A549 (cell line): ENCODE measurements at regions not wholly inside any gene's neighbourhood (a gene's known extent, or its start where the extent isn't known, plus 50 kb on each side); places are given as distances from the start of the nearest gene placed in this dataset.
A peak's percentile ranks its signal among the peaks of the same experiment; 100 is the strongest.

Experiments used
- ATAC-seq, 2 experiments: fragments of 200-7000 bp in 1 of 2; fragments of >200 bp in 1 of 2; cut with Nextera tagmentation in 1 of 2; cut with Tn5 transposase in 1 of 2; 3 replicates each; pipeline versions ENCODE4 v1.8.0 to v1.9.1; 2018 to 2020; ENCODE audit warnings: mild to moderate bottlenecking in 1 of 2, moderate library complexity in 1 of 2
- CTCF ChIA-PET: fragments of 300-600 bp; sonication (Branson Sonifier 250); formaldehyde crosslinking; extraction: SDS; loops from one replicate; lab custom pipeline; 2021; ENCODE audit warnings: antibody characterized with exemption, inconsistent platforms; lab: Yijun Ruan, JAX
- POLR2A ChIA-PET: fragments of 350-600 bp; formaldehyde crosslinking; extraction: SDS; loops from one replicate; lab custom pipeline; 2021; ENCODE audit warnings: antibody characterized with exemption, inconsistent platforms; lab: Yijun Ruan, JAX
- DNase-seq, 2 experiments: peaks; one replicate each; pipeline versions ENCODE4 v3.0.0 to v3.0.0-alpha.2; 2011 to 2016; ENCODE audit warnings: low read depth in 1 of 2, low spot score in 1 of 2
- FAIRE-seq: peaks from 2 replicates; lab custom pipeline; 2011; peaks lifted over from hg19 to GRCh38; lab: Jason Lieb, UNC
- H3K27ac ChIP-seq, 2 experiments: fragments of >200 bp; sonication (Bioruptor Twin); formaldehyde crosslinking; 3 replicates each; pipeline ENCODE4 v1.5.1; 2016 to 2017
- H3K4me1 ChIP-seq: fragments of >200 bp; sonication (Bioruptor Twin); formaldehyde crosslinking; 3 replicates; pipeline ENCODE4 v1.6.1; 2016
- H3K4me2 ChIP-seq: fragments of >200 bp; sonication (Bioruptor Twin); formaldehyde crosslinking; 3 replicates; pipeline ENCODE4 v1.6.1; 2016
- H3K4me3 ChIP-seq: fragments of >200 bp; sonication (Bioruptor Twin); formaldehyde crosslinking; 3 replicates; pipeline ENCODE4 v1.5.1; 2016
- H3K9me3 ChIP-seq: fragments of >200 bp; sonication (Bioruptor Twin); formaldehyde crosslinking; 3 replicates; pipeline ENCODE4 v1.6.1; 2016
- ATOH8 ChIP-seq: fragments of 250-450 bp; sonication (Bioruptor Pico); IDR thresholded peaks from 2 replicates; pipeline ENCODE4 v1.5.0; 2020; ENCODE audit warnings: low read depth, mild to moderate bottlenecking, moderate library complexity
- BHLHE40 ChIP-seq: IDR thresholded peaks from 2 replicates; pipeline ENCODE4 v1.6.1; 2012; ENCODE audit warnings: low read depth, low read length, inconsistent platforms
- CBX8 ChIP-seq: fragments of 200-600 bp; sonication (generic); IDR thresholded peaks from 2 replicates; pipeline ENCODE4 v1.6.1; 2016
- E2F6 ChIP-seq: IDR thresholded peaks from 2 replicates; pipeline ENCODE4 v1.6.1; 2012; ENCODE audit warnings: low read depth, borderline replicate concordance
- EHF ChIP-seq: fragments of 250-450 bp; sonication (Bioruptor Pico); IDR thresholded peaks from 2 replicates; pipeline ENCODE4 v1.5.0; 2020; ENCODE audit warnings: mild to moderate bottlenecking
- EP300 ChIP-seq, 2 experiments: fragments of >200 bp; sonication (Bioruptor Twin); formaldehyde crosslinking; IDR thresholded peaks; 2 replicates in 1 of 2; 3 replicates in 1 of 2; pipeline ENCODE4 v1.6.1; 2016 to 2017
- HEYL ChIP-seq: fragments of 250-450 bp; sonication (Bioruptor Pico); IDR thresholded peaks from 2 replicates; pipeline ENCODE4 v1.8.0; 2021; ENCODE audit warnings: mild to moderate bottlenecking, moderate library complexity
- HOXA7 ChIP-seq: fragments of 250-450 bp; sonication (Bioruptor Pico); IDR thresholded peaks from 2 replicates; pipeline ENCODE4 v1.5.0; 2020; ENCODE audit warnings: mild to moderate bottlenecking, moderate library complexity
- HOXB5 ChIP-seq: fragments of 250-450 bp; sonication (Bioruptor Pico); IDR thresholded peaks from 2 replicates; pipeline ENCODE4 v1.5.0; 2020; ENCODE audit warnings: mild to moderate bottlenecking, moderate library complexity
- JUN ChIP-seq, 2 experiments: fragments of >200 bp; sonication (Bioruptor Twin); formaldehyde crosslinking; IDR thresholded peaks; 2 replicates in 1 of 2; 3 replicates in 1 of 2; pipeline ENCODE4 v1.6.1; 2016 to 2017
- JUNB ChIP-seq: fragments of >200 bp; sonication (Bioruptor Twin); formaldehyde crosslinking; IDR thresholded peaks from 2 replicates; pipeline ENCODE4 v1.6.1; 2016
- KDM1A ChIP-seq: fragments of 200-600 bp; sonication (generic); IDR thresholded peaks from 2 replicates; pipeline ENCODE4 v1.6.1; 2016; ENCODE audit warnings: low read depth, mild to moderate bottlenecking
- MAFK ChIP-seq: fragments of 450-650 bp; IDR thresholded peaks from 2 replicates; pipeline ENCODE4 v1.6.1; 2014; ENCODE audit not compliant: partially characterized antibody
- NR3C1 ChIP-seq: fragments of >200 bp; sonication (Bioruptor Twin); formaldehyde crosslinking; IDR thresholded peaks from 3 replicates; pipeline ENCODE4 v1.6.1; 2017
- PBX3 ChIP-seq: IDR thresholded peaks from 2 replicates; pipeline ENCODE4 v1.6.1; 2012
- RAD21 ChIP-seq, 2 experiments: fragments of >200 bp in 1 of 2; sonication (Bioruptor Twin) in 1 of 2; formaldehyde crosslinking in 1 of 2; IDR thresholded peaks in 1 of 2; conservative IDR thresholded peaks in 1 of 2; 2 replicates in 1 of 2; 3 replicates in 1 of 2; pipeline ENCODE4 v1.6.1; 2012 to 2018; ENCODE audit warnings: inconsistent platforms in 1 of 2
- RARB ChIP-seq: fragments of 250-450 bp; sonication (Bioruptor Pico); IDR thresholded peaks from 2 replicates; pipeline ENCODE4 v1.8.0; 2021; ENCODE audit warnings: mild to moderate bottlenecking, moderate library complexity
- RCOR1 ChIP-seq: fragments of 150-350 bp; IDR thresholded peaks from 2 replicates; pipeline ENCODE4 v1.6.1; 2014; ENCODE audit warnings: antibody characterized with exemption, low read length, low read depth
- SMC3 ChIP-seq: fragments of >200 bp; sonication (Bioruptor Twin); formaldehyde crosslinking; IDR thresholded peaks from 3 replicates; pipeline ENCODE4 v1.6.1; 2018; ENCODE audit warnings: inconsistent platforms
- USF2 ChIP-seq: fragments of 450-650 bp; IDR thresholded peaks from 2 replicates; pipeline ENCODE4 v1.6.1; 2014; ENCODE audit warnings: antibody characterized with exemption
- WGBS: methylation state at CpG from one replicate; pipeline ENCODE4 v1.1.6; 2017; ENCODE audit errors: missing lambda C conversion rate; 5-methylcytosine and 5-hydroxymethylcytosine counted together
- TF ChIP-seq, protein P1 (sequence below): fragments of >200 bp; sonication (Bioruptor Twin); formaldehyde crosslinking; IDR thresholded peaks from 3 replicates; pipeline ENCODE4 v1.6.1; 2016
- TF ChIP-seq, protein P2 (sequence below): fragments of >200 bp; sonication (Bioruptor Twin); formaldehyde crosslinking; IDR thresholded peaks from 3 replicates; pipeline ENCODE4 v1.5.1; 2016
- TF ChIP-seq, protein P3 (sequence below): fragments of 250-450 bp; sonication (Bioruptor Pico); IDR thresholded peaks from 2 replicates; pipeline ENCODE4 v1.5.0; 2021; ENCODE audit warnings: mild to moderate bottlenecking, moderate library complexity, borderline replicate concordance

- WGBS = 4% methylated on average over 2 of the region's 2 CpGs
- no peaks in the 10 kb centered on the region for H3K4me1 ChIP-seq
- H3K27ac ChIP-seq = no peak overlapping the region
- no peaks in the 10 kb centered on the region for H3K9me3 ChIP-seq
- CTCF ChIA-PET = interaction anchor here (0.9 to 1.8 kb wide), 4 partner anchors 10 to 294 kb away, joined by 3 to 5 read pairs (median 4); no protein-coding TSS in a partner anchor
- no peak overlapping the region for H3K4me2 ChIP-seq
- TF ChIP-seq, protein P1, sequence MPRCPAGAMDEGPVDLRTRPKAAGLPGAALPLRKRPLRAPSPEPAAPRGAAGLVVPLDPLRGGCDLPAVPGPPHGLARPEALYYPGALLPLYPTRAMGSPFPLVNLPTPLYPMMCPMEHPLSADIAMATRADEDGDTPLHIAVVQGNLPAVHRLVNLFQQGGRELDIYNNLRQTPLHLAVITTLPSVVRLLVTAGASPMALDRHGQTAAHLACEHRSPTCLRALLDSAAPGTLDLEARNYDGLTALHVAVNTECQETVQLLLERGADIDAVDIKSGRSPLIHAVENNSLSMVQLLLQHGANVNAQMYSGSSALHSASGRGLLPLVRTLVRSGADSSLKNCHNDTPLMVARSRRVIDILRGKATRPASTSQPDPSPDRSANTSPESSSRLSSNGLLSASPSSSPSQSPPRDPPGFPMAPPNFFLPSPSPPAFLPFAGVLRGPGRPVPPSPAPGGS = no peak
- TF ChIP-seq SMC3 (peak; percentile 87), JUNB (no peak), EHF (CRISPR knock-in tag) (no peak), HOXA7 (CRISPR knock-in tag) (no peak), BHLHE40 (no peak), EP300 (IDR thresholded peaks at IDR 0.05) (no peak), RCOR1 (no peak), NR3C1 (no peak), CBX8 (no peak), KDM1A (no peak), HOXB5 (CRISPR knock-in tag) (no peak), RARB (CRISPR knock-in tag) (no peak), MAFK (no peak), USF2 (no peak), JUN (IDR thresholded peaks at IDR 0.05) (no peak), RAD21 (conservative IDR thresholded peaks at IDR 0.05 in 1 of 2, IDR thresholded peaks at IDR 0.05 in 1 of 2) (peak; percentile 81 to 90), HEYL (CRISPR knock-in tag) (no peak), ATOH8 (no peak), PBX3 (no peak), E2F6 (no peak)
- TF ChIP-seq, protein P2, sequence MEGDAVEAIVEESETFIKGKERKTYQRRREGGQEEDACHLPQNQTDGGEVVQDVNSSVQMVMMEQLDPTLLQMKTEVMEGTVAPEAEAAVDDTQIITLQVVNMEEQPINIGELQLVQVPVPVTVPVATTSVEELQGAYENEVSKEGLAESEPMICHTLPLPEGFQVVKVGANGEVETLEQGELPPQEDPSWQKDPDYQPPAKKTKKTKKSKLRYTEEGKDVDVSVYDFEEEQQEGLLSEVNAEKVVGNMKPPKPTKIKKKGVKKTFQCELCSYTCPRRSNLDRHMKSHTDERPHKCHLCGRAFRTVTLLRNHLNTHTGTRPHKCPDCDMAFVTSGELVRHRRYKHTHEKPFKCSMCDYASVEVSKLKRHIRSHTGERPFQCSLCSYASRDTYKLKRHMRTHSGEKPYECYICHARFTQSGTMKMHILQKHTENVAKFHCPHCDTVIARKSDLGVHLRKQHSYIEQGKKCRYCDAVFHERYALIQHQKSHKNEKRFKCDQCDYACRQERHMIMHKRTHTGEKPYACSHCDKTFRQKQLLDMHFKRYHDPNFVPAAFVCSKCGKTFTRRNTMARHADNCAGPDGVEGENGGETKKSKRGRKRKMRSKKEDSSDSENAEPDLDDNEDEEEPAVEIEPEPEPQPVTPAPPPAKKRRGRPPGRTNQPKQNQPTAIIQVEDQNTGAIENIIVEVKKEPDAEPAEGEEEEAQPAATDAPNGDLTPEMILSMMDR = peak; percentile 73
- TF ChIP-seq, protein P3, sequence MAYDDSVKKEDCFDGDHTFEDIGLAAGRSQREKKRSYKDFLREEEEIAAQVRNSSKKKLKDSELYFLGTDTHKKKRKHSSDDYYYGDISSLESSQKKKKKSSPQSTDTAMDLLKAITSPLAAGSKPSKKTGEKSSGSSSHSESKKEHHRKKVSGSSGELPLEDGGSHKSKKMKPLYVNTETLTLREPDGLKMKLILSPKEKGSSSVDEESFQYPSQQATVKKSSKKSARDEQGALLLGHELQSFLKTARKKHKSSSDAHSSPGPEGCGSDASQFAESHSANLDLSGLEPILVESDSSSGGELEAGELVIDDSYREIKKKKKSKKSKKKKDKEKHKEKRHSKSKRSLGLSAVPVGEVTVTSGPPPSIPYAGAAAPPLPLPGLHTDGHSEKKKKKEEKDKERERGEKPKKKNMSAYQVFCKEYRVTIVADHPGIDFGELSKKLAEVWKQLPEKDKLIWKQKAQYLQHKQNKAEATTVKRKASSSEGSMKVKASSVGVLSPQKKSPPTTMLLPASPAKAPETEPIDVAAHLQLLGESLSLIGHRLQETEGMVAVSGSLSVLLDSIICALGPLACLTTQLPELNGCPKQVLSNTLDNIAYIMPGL (CRISPR knock-in tag) = no peak
- DNase-seq = peak; percentile 5 to 67
- no peak for ATAC-seq
- POLR2A ChIA-PET = interaction anchor here (0.6 kb wide), 1 partner anchor 1295 kb away, joined by 4 read pairs; no protein-coding TSS in a partner anchor
- no peak for FAIRE-seq
- no peak overlapping the region for H3K4me3 ChIP-seq
Observed at GRCh38 chr5:28766565-28767158, 1728.3 kb upstream of the CDH9 start.
